PC-3 (cell line): ENCODE measurements at regions not wholly inside any gene's neighbourhood (a gene's known extent, or its start where the extent isn't known, plus 50 kb on each side); places are given as distances from the start of the nearest gene placed in this dataset.

Experiments
- CTCF ChIP-seq: fragments of 300-600 bp; sonication (generic); conservative IDR thresholded peaks from 2 replicates; pipeline ENCODE4 v1.5.1; 2017; ENCODE audit warnings: antibody characterized with exemption, low read depth, mild to moderate bottlenecking, low read length
- EZH2 ChIP-seq: fragments of 300-600 bp; sonication (generic); IDR thresholded peaks from one replicate; pipeline ENCODE4 v1.6.1; 2017; ENCODE audit warnings: antibody characterized with exemption, mild to moderate bottlenecking, low read length; ENCODE audit not compliant: unreplicated experiment

GRCh38 chr19:29308977-29309590 lies 96.1 kb upstream of the UQCRFS1 start:
- TF ChIP-seq EZH2: no peak
- TF ChIP-seq CTCF: no peak
